C4-2B (cell line): ENCODE measurements at regions not wholly inside any gene's neighbourhood (a gene's known extent, or its start where the extent isn't known, plus 50 kb on each side); places are given as distances from the start of the nearest gene placed in this dataset.

Experiments
- H3K27ac ChIP-seq: fragments of 450-650 bp; 2 replicates; pipeline ENCODE4 v1.5.1; 2017
- CTCF ChIP-seq: fragments of 450-650 bp; conservative IDR thresholded peaks from 2 replicates; pipeline ENCODE4 v1.5.1; 2017; ENCODE audit warnings: mild to moderate bottlenecking
- ZFX ChIP-seq: fragments of 450-650 bp; IDR thresholded peaks from 2 replicates; pipeline ENCODE4 v1.6.1; 2017

DNA sequence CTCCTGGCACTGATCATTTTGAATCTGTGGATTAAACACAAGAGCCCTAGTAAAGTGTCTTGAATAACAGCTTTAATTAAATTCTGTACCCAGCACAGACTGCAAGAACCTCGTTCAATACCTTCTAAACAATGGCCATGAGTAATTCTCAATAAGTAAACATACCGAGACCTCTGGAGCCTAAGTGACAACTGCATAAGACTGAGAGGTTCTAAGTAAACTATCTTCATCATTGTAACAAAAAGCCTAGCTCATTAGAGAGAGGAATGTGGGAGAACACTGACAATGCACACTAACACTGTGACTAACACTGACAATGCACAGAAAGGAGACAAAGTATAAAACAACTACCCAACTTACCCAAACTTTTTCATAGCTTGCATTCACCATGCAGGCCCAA lies 117.4 kb downstream of the ELAPOR2 start:
- TF ChIP-seq ZFX, result no peak
- TF ChIP-seq CTCF, result no peak
- H3K27ac ChIP-seq, result no peak overlapping the region

- TF ChIP-seq ZFX (no peak), CTCF (peak; percentile 90)
- no peak overlapping the region for H3K27ac ChIP-seq
These were observed 120.1 kb downstream of the ELAPOR2 start for GRCh38 chr7:86939197-86939814.

DNA sequence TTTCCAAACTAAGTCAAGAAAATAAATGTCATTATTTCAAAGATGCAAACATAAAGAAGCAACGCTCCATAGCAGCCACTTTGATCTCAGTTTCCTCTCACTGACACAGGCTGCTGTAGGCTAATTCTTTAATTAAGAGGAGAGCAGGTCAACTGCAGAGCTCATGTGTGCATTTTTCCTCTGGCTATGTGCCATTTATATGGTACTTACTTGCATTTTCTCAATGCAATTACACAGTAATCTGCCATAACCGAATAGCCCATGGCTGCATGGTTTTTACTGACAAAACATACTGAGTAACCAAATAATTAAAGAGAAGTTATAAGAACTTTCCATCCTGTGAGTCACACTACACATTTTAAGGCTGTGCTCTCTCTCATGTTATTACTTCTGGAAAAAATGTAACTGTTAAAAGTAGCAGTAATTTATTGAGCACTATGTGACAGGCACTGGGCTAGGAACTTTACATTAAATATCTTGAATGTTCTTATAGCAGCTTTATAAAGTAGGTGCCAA lies 122.0 kb downstream of the ELAPOR2 start:
- no peak overlapping the region for H3K27ac ChIP-seq
- no peak for TF ChIP-seq CTCF
- no peak for TF ChIP-seq ZFX

DNA sequence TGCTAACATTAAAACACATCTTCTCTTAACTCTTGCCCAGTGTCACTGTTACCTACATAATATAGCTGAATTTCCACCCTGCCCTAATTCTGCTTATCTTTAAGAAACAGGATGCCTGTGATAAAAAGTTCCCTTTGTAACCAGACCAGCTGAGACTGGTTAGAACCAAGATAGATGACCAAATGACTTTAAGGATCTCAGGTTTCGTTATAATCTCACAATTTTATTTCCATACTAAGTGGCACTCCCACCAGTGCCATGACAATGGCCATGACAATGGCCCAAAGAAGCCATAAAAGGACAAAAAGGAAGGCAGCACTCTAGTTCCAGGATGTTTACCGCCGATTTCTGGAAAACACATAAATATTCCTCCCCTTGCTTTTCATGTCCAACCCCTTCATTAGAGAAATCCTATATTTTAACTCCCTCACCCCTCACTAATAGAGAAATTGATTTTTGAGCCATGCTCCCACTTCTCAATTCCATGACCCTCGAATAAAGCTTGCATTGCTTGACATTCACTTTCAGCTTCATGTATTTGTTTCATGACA lies 126.1 kb downstream of the ELAPOR2 start:
- TF ChIP-seq ZFX, result no peak
- no peak for TF ChIP-seq CTCF
- H3K27ac ChIP-seq, result no peak overlapping the region

DNA sequence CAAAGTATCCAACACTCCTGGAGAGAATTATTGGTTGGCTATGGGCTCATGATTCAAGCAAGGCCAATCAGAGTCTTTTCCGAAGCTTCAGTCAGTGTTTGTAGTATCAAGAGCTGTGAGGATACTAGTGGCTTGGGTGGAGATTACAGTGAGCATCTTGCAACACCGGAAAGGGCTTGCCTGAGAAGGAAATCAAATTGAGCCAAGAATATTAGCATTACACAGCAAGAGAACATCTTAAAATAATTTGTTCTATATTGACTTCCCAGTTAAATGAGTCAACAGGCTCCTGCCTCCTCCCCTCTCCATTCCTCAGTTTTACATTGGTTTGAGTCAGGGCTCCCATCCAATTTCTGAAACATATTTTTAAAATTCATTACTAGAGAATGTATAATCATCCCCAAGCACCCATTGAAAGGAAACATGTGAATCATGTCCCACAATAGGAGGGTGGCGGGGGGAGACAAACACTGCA lies 127.4 kb downstream of the ELAPOR2 start:
- TF ChIP-seq ZFX, result no peak
- no peak overlapping the region for H3K27ac ChIP-seq

- H3K27ac ChIP-seq, result no peak overlapping the region
- TF ChIP-seq CTCF, result no peak
- TF ChIP-seq ZFX, result no peak
These were observed 128.0 kb downstream of the ELAPOR2 start for GRCh38 chr7:86931439-86931838.

DNA sequence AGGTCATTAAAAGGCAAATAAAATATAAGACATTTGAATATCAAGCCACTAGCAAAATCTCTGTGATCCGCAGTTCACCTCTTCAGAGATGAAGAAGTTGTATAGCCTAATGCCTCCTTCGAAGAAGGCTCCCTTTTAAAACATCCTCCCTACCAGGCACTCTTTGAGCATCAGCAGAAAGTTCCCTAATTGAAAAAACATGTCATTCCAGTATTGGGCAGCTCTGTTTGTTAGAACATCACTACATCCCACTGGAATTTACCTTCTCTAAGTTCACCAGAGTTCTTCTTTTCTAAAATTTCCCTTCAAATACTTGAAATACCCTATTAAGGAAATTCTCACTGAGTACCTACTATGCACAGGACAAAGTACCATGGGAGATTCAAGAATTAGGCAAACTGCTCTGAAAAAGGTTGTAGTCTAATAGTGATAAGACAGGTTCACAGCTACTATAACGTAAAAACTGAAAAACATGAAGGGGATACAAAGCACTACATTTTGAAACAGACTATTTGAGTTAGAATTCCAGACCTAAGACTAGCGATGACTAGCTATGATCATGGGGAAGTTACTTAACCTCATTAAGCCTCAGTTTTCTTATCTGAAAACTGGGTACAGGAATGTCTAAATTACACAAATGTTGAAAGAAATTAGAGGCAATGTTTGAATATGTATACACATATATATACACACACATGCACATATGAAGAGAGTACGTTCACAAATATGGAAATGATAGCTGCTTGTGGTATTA lies 128.7 kb downstream of the ELAPOR2 start:
- TF ChIP-seq ZFX, result no peak
- no peak for TF ChIP-seq CTCF
- H3K27ac ChIP-seq, result no peak overlapping the region
